NCI-H187 (cell line): ENCODE measurements at regions not wholly inside any gene's neighbourhood (a gene's known extent, or its start where the extent isn't known, plus 50 kb on each side); places are given as distances from the start of the nearest gene placed in this dataset.
"Not testable (repeated sequence)": the region's sequence is repeated elsewhere in the genome, so short reads cannot be mapped to it uniquely, and the experiment has no call there.

Source experiments
- DNase-seq, 2 experiments: peaks; one replicate each; lab custom pipeline; 2025; lab: John Stamatoyannopoulos, UW

DNA sequence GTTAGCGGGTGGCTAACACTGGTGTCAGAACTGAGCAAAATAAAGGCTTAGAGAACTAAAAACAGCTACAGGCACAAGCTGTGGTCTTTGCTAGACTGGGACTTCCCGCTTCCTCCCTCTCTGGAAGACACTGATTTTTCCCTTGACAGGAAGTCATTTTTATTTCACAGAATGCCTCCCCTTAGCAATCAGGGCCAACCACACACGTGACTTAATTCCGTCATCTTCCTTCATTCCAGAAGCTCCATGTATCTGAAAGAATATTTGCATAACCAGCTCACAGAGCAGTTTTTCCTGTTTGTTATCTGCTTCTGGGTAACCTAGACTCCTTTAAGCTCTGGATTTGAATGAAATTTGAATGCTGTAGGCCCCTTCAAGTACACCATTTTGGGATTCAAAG lies 327.5 kb upstream of the FRG1 start:
- DNase-seq = no peak

DNA sequence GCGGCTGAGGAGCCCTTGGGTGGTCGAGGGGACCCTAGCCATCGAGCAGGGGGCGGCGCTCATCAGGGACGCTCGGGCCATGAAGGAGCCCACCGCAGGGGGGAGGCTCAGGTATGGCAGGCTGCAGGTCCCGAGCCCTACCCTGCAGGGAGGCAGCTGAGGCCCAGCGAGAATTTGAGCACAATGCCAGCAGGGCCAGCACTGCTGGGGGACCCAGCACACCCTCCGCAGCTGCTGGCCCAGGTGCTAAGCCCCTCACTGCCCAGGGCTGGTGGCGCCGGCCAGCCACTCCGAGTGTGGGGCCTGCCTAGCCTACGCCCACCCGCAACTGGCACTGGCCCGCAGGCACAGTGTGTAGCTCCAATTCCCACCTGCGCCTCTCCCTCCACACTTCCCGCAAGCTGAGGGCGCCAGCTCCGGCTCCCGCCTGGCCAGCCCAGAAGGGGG lies 325.4 kb upstream of the FRG1 start:
- no peak for DNase-seq

GRCh38 chr4:189617741-189618140 lies 322.9 kb upstream of the FRG1 start:
- not testable (repeated sequence) for DNase-seq

GRCh38 chr4:189619441-189620250 lies 321.0 kb upstream of the FRG1 start:
- DNase-seq = not testable (repeated sequence)

DNA sequence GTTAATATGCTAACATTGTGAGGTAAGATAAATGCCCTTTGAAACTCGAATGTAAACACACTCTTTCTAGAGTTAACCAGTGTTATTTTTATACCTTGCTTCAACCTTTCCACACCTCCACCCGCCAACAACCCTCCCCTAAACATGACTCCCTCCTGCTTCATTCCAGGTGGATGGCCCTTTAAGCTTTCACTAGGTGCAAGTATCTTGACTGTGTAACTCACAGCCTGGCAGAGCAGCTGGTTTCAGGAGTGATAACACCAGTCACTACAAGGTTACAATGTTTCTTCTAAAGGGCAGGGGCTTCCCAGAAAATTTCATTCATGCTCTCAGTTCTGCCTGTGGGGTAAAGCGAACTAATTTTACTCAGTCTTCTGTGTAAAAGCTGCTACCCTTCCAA lies 318.1 kb upstream of the FRG1 start:
- DNase-seq = not testable (repeated sequence)

DNA sequence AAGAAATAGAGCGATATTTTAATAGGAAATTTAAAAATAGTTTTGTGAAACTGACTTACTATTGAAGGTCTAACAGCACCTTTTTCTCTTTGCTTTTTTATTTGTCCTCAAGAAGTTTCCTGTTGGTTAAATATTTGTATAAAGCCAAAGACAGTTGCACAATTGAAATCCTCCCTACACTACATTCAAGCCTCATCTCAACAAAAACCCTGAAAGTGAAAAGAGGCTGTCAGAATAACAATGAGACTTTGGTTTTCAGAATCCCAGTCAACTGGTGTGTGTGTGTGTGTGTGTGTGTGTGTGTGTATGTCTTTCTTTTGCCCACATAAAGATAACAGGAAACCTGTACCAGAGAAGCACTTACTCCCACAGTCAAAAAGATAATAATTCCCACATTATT lies 313.6 kb upstream of the FRG1 start:
- not testable (repeated sequence) for DNase-seq

GRCh38 chr4:189629733-189630132 lies 310.9 kb upstream of the FRG1 start:
- DNase-seq = not testable (repeated sequence)

DNA sequence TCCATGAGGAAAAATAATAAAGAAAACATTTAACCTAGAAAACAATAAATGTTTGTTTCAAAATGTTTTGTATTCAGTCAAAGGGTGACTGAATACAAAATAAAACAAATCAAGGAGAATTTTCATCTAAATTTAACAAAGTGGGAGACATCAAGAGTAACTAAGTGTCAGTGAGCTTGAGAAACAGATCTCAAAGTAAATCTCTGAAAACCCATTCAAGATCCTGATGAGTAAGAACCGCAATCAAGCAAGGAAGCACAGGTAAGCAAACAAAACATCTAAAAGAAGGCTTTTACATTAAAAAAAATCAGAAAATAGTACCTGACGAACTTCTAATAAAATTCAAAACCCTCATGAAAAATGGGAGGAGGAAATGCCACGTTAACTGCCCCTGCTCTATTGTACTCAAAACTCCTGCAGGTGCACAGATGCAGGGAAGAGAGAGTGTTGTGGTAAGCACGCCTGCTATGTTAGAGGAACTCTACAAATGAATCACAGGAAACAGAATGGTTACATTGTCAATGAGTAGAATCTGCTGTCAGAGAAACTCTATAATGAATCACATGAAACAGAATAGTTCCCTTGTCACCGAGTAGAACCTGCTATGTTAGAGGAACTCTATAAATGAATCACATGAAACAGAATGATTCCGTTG lies 309.6 kb upstream of the FRG1 start:
- DNase-seq = not testable (repeated sequence)

DNA sequence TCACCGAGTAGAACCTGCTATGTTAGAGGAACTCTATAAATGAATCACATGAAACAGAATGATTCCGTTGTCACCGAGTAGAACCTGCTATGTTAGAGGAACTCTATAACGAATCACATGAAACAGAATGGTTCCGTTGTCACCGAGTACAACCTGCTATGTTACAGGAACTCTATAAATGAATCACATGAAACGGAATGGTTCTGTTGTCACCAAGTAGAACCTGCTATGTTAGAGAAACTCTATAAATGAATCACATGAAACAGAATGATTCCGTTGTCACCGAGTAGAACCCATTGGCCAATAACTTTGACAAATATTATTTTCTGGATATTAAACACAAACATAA lies 309.1 kb upstream of the FRG1 start:
- not testable (repeated sequence) for DNase-seq

- not testable (repeated sequence) for DNase-seq
Measured at GRCh38 chr4:189650436-189650835, 290.2 kb upstream of the FRG1 start.

- not testable (repeated sequence) for DNase-seq
Measured at GRCh38 chr4:189653130-189653653, 287.5 kb upstream of the FRG1 start.

GRCh38 chr4:189653983-189654382 lies 286.7 kb upstream of the FRG1 start:
- DNase-seq = not testable (repeated sequence)

DNA sequence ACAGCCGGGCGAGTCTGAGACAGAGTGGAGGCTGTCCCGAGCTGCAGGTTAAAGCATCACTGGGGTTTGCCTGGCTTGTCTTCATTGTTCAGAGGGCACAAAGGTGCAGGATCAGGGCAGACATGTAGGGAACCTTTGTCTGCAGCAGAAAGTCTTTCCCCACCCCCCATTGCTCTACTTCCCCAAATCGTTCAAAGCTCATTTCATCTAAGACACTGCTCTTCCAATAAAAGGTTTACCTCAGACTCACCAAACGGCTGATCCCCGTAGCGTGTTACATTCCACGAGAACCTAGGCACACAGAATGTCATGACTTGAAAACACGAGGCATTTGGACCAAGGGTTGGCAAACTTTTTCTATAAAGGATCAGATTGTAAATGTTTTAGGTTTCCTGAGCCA lies 286.3 kb upstream of the FRG1 start:
- DNase-seq = not testable (repeated sequence)

DNA sequence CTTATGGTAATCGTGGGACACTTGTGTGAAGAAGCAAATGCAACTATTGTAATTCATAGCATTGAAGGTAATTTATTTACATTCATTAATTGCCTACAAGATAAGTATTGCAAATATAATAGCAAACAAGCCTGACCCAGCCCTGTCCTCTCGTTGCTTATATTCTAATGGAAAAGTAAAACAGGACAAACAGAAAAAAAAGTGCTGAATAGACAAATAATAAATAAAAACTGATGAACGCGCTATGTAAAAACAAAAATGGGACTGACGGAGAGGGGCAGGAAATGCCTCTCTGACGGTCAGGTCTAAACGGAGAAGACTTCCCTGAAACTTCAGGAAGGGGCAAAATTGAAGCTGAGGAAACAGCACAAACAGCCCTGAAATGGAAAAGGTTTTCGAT lies 284.9 kb upstream of the FRG1 start:
- not testable (repeated sequence) for DNase-seq

- no peak for DNase-seq
Measured at GRCh38 chr4:189656641-189657040, 284.0 kb upstream of the FRG1 start.

DNA sequence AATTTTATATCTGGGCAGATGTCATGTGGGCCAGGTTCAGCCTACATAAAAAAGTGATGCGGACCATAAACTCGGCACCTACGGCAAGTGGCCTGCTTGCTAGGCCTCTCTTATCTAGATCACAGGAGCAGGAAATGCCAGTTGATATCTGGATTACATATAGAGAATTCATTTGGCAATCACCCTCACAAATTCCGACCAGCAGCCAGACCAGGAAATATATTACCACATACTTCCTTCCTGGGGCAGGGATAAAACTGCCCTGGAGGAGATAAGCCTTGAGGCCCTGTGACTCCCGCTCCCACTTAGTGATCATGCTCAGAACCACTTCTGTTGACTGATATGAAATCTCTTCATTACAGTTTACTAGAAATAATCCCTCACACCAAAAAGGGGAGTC lies 282.4 kb upstream of the FRG1 start:
- DNase-seq = not testable (repeated sequence)

GRCh38 chr4:189658831-189659230 lies 281.8 kb upstream of the FRG1 start:
- DNase-seq = not testable (repeated sequence)

- DNase-seq = no peak
Measured at GRCh38 chr4:189659287-189659686, 281.4 kb upstream of the FRG1 start.

DNA sequence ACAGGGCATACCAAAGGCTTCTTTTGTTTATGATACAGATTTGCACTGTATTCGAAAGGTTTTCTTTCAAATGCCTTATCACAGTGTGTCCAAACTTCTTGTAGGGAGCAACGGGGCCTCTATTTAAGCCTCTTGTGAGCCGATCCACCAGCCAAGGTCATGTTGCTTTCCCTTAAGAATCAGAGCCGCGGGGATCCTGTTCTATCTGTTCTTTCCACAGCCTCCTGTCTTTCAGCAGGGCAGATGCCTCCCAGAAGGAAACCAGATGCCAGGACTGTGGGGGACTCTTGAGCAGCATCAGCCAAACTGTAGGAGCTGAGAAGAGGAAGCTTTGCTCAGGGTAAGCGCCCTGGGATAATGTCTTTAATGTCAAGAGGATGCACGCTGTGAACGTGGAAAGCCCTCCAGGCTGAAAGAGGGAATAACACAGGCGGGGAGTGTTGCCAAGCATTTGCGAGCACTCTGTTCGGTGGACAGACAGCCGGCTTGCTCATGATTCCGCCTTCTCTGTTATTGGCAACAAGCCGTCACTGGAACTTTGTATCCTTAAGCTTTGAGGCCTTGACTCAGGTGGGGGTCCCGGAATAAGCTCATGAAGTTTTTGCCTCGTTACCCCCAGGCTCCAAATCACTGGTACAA lies 279.8 kb upstream of the FRG1 start:
- no peak for DNase-seq

DNA sequence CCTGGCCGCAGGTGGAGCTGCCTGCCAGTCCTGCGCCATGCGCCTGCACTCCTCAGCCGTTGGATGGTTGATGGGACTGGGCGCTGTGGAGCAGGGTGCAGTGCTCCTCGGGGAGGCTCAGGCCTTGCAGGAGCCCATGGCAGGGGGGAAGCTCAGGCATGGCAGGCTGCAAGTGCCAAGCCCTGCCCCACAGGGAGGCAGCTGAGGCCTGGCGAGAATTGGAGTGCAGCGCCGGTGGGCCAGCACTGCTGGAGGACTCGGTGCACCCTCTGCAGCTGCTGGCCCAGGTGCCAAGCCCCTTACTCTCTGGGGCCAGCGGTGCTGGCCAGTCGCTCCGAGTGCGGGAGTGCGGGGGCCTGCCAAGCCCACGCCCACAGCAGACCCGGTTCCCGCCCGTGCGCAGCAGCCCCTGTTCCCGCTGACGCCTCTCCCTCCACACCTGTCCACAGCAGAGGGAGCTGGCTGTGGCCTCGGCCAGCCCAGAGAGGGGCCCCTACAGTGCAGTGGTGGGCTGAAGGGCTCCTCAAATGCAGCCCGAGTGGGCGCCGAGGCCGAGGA lies 275.9 kb upstream of the FRG1 start:
- DNase-seq = no peak

DNA sequence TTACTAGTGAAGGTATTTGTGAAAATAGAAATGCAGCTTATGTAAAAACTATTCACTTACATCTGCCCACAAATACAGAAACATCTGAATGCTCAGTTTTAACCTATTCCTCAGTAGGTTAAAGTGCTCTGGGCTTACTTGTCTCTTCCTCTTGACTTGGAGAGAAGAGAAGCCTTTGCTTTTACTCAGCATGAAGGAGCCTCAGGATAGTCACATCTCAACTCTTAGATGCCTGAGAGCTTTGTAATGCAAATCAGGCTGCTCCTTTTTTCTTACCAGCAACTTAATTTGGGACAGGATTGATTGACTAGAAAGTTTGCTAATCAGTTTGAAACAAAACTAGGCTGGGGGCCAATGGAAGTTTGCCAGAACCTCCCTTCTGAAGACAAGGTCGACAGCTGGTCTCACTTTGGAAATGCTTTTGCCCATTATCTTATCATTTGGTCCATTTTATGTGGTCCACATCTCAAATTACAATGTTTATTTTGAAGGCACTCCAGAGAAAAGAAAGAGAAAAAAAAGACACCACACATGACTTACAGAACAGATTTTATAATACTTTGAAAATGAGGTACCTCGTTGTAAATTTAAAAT lies 274.9 kb upstream of the FRG1 start:
- DNase-seq = not testable (repeated sequence)

DNA sequence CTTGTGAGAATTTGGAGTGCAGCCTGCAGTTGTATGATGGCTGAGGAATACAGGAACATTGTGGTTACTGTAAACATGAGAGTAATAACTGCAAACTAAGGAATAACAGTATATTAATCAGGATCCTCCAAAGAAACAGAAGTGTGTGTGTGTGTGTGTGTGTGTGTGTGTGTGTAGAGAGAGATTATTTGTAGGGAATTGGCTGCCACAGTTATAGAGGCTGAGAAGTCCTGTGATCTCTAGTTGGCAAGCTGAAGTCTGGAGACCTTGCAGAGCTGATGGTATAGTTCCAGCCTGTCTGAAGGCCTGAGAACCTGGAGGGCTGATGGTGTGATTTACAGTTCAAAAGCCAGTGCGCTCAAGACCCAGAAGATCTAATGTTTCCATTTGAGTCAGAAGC lies 273.3 kb upstream of the FRG1 start:
- DNase-seq = not testable (repeated sequence)
